ENCODE measurements at regions not wholly inside any gene's neighbourhood (a gene's known extent, or its start where the extent isn't known, plus 50 kb on each side); places are given as distances from the start of the nearest gene placed in this dataset.

- no peaks in the 10 kb centered on the region for H3K4me1 Mint-ChIP-seq (ENCODE audit: low read depth)
- H3K4me3 Mint-ChIP-seq = no peak overlapping the region
- DNase-seq (no peak), ATAC-seq (no peak)
- peaks cover 11% of the 10 kb centered on the region for H3K9me3 Mint-ChIP-seq
- no peaks in the 10 kb centered on the region for H3K36me3 Mint-ChIP-seq (ENCODE audit: insufficient read depth)
- no peaks in the 10 kb centered on the region for H3K27me3 Mint-ChIP-seq (ENCODE audit: low read depth)
These were observed 743.9 kb upstream of the FLRT2 start for GRCh38 chr14:84785996-84786395.

DNA sequence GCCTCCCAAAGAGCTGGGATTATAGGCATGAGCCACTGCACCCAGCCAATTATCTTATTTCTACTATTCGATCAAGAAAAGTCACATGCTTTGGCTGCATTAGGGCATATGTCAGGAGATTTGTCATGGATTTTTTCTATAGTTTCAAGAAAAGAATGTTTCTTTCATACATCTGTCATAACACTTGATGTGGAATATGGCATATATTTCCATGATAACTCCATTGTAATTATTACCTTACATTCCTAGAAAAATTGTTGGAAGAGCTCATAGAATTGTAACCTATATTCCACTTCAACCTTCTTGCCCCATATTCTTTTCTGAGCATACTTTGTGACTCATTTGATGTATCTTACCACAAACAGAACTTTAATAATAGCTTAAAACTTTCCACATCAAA lies 740.9 kb upstream of the FLRT2 start:
- DNase-seq (no peak), ATAC-seq (no peak)
- Mint-ChIP-seq H3K27me3 (ENCODE audit: low read depth) (no peaks in the 10 kb centered on the region), H3K9me3 (peaks cover 20% of the 10 kb centered on the region), H3K36me3 (ENCODE audit: insufficient read depth) (no peaks in the 10 kb centered on the region), H3K4me3 (no peak overlapping the region), H3K4me1 (ENCODE audit: low read depth) (no peaks in the 10 kb centered on the region)

DNA sequence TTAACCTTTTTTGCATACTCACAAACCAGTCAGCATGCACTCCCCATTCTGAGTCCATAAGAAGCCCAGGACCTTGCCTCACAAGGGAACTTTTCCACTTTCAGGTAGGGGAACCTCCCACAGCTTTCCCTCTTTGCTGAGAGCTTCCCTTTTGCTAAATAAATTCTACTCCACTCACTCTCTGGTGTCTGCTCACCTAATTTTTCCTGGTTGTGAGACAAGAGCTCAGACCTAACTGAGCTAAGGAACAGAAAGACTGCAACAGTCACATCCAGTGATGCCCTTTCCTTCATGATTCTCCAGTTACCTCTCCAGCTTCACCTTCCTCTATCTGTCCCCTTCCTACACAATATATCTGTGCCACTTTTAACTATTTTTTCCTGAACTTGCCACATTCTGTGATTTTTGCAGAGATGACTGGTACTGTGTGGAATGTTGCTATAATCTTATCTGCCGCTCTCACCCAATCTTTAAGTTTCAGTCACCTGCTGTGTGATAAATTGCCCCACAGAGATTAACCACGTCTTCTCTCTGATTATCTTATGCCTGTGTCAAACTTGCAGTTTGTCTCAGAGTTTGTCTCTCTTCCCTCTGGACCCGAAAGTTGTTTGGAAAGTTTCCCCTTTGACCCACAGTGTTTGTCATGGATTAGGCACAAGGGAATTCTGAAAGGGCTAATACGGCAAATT lies 737.1 kb upstream of the FLRT2 start:
- ATAC-seq = no peak
- Mint-ChIP-seq H3K9me3 (peaks cover 21% of the 10 kb centered on the region), H3K27me3 (ENCODE audit: low read depth) (no peaks in the 10 kb centered on the region), H3K4me3 (no peak overlapping the region), H3K36me3 (ENCODE audit: insufficient read depth) (no peaks in the 10 kb centered on the region), H3K4me1 (ENCODE audit: low read depth) (no peaks in the 10 kb centered on the region)
- DNase-seq = no peak

GRCh38 chr14:84797326-84797725 lies 732.6 kb upstream of the FLRT2 start:
- Mint-ChIP-seq H3K4me1 (ENCODE audit: low read depth) (no peaks in the 10 kb centered on the region), H3K27me3 (ENCODE audit: low read depth) (no peaks in the 10 kb centered on the region), H3K4me3 (no peak overlapping the region), H3K9me3 (peaks cover 21% of the 10 kb centered on the region), H3K36me3 (ENCODE audit: insufficient read depth) (no peaks in the 10 kb centered on the region)
- DNase-seq = no peak
- no peak for ATAC-seq

- Mint-ChIP-seq H3K4me3 (no peak overlapping the region), H3K36me3 (ENCODE audit: insufficient read depth) (no peaks in the 10 kb centered on the region), H3K9me3 (peaks cover under 1% of the 10 kb centered on the region), H3K4me1 (ENCODE audit: low read depth) (no peaks in the 10 kb centered on the region), H3K27me3 (ENCODE audit: low read depth) (no peaks in the 10 kb centered on the region)
- no peak for ATAC-seq
- no peak for DNase-seq
These were observed 725.5 kb upstream of the FLRT2 start for GRCh38 chr14:84804468-84804867.

DNA sequence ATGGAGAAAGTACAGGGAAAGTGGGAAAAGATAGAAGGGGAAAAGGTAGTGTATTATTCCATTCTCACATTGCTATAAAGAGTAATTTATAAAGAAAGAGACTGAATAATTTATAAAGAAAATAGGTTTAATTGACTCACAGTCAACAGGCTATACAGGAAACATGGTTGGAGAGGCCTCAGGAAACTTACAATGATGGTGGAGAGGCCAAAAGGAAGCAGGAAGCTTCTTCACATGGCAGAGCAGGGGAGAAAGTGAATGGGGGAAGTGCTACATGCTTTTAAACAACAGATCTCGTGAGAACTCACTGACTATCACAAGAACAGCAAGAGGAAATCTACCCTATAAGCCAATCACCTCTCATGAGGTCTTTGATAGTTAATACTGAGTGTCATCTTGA lies 725.0 kb upstream of the FLRT2 start:
- H3K27me3 Mint-ChIP-seq (ENCODE audit: low read depth) = no peaks in the 10 kb centered on the region
- no peak for ATAC-seq
- no peak overlapping the region for H3K4me3 Mint-ChIP-seq
- no peaks in the 10 kb centered on the region for H3K4me1 Mint-ChIP-seq (ENCODE audit: low read depth)
- no peaks in the 10 kb centered on the region for H3K36me3 Mint-ChIP-seq (ENCODE audit: insufficient read depth)
- peaks cover 3% of the 10 kb centered on the region for H3K9me3 Mint-ChIP-seq
- no peak for DNase-seq

DNA sequence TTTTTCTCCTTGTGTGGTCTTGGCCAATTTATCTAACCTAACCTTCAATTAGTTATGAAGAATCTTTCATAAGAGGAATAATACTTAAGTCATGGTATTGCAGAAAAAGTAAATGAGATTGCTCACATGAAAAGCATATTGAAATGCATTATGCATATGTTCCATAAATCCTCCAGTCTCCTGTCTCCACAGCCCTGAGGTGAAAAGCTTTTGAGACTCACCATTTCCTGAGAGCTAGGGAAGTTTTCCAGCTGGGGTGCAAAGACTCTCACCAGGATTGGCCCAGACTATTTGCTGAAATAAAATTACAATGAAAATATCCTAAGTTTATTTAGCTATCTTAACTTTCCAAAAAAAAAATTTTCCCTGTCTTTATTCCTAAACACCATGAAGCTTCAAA lies 723.8 kb upstream of the FLRT2 start:
- Mint-ChIP-seq H3K36me3 (ENCODE audit: insufficient read depth) (no peaks in the 10 kb centered on the region), H3K27me3 (ENCODE audit: low read depth) (no peaks in the 10 kb centered on the region), H3K9me3 (peaks cover 3% of the 10 kb centered on the region), H3K4me3 (no peak overlapping the region), H3K4me1 (ENCODE audit: low read depth) (no peaks in the 10 kb centered on the region)
- no peak for ATAC-seq
- no peak for DNase-seq

GRCh38 chr14:84806622-84807021 lies 723.3 kb upstream of the FLRT2 start:
- no peaks in the 10 kb centered on the region for H3K36me3 Mint-ChIP-seq (ENCODE audit: insufficient read depth)
- no peak for ATAC-seq
- DNase-seq = no peak
- no peaks in the 10 kb centered on the region for H3K4me1 Mint-ChIP-seq (ENCODE audit: low read depth)
- H3K9me3 Mint-ChIP-seq = peaks cover 3% of the 10 kb centered on the region
- no peaks in the 10 kb centered on the region for H3K27me3 Mint-ChIP-seq (ENCODE audit: low read depth)
- no peak overlapping the region for H3K4me3 Mint-ChIP-seq

GRCh38 chr14:84807673-84808072 lies 722.3 kb upstream of the FLRT2 start:
- Mint-ChIP-seq H3K27me3 (ENCODE audit: low read depth) (no peaks in the 10 kb centered on the region), H3K4me1 (ENCODE audit: low read depth) (no peaks in the 10 kb centered on the region), H3K4me3 (no peak overlapping the region), H3K9me3 (peaks cover 3% of the 10 kb centered on the region), H3K36me3 (ENCODE audit: insufficient read depth) (no peaks in the 10 kb centered on the region)
- ATAC-seq (no peak), DNase-seq (no peak)

DNA sequence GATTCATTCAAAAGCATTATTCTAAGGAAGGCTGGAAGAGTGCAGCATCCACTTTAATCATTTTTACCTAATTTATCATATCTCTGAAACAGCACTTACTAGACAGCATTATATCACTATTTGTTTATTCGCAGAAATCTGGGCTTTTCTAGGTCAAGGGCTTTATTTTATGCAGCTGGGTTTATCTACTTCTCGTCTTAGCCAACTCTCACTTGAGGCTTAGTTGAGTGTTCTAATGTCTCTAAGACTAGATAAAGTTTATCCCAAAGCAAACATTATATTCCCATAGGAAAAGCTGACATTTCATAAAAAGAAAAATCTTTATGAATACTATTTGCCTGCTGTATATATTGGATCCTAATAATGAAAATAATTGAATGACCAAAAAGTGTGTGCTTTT lies 720.8 kb upstream of the FLRT2 start:
- H3K36me3 Mint-ChIP-seq (ENCODE audit: insufficient read depth) = no peaks in the 10 kb centered on the region
- H3K4me1 Mint-ChIP-seq (ENCODE audit: low read depth) = no peaks in the 10 kb centered on the region
- ATAC-seq (no peak), DNase-seq (no peak)
- H3K4me3 Mint-ChIP-seq = no peak overlapping the region
- H3K9me3 Mint-ChIP-seq = peaks cover 7% of the 10 kb centered on the region
- no peaks in the 10 kb centered on the region for H3K27me3 Mint-ChIP-seq (ENCODE audit: low read depth)

DNA sequence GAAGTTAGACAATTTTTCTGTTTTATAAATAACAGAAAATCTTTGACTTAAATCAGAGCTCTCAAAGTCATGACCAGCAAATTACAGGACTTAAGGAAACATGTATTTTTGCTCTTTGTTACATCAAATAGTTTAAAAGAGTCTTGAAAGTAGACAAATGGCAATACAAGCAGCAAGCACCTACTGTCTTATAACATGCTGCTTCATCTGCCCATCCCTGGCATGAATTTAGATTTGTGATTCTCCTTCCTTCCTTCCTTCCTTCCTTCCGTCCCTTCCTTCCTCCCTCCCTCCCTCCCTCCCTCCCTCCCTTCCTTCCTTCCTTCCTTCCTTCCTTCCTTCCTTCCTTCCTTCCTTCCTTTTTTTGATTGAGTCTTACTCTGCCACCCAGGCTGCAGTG lies 715.6 kb upstream of the FLRT2 start:
- peaks cover 24% of the 10 kb centered on the region for H3K9me3 Mint-ChIP-seq
- ATAC-seq (no peak), DNase-seq (no peak)
- no peaks in the 10 kb centered on the region for H3K27me3 Mint-ChIP-seq (ENCODE audit: low read depth)
- no peak overlapping the region for H3K4me3 Mint-ChIP-seq
- no peaks in the 10 kb centered on the region for H3K4me1 Mint-ChIP-seq (ENCODE audit: low read depth)
- H3K36me3 Mint-ChIP-seq (ENCODE audit: insufficient read depth) = no peaks in the 10 kb centered on the region

DNA sequence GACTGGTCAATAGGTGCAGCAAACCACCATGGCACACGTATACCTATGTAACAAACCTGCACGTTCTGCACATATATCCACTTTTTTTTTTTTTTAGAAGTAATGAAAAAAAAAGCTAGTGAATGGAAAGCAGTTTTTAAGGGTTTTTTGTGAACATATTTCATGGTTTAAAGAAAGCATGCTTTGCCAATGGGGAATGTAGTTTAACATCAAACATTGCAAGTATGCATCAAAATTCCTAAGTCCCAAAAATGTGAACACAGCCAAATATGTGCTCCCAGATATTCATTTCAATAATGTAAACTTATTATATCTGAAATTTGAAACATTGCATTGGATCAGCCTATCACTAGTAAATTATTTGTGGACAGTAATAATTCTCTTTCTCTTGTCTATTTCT lies 710.4 kb upstream of the FLRT2 start:
- Mint-ChIP-seq H3K9me3 (peaks cover 28% of the 10 kb centered on the region), H3K4me3 (no peak overlapping the region), H3K36me3 (ENCODE audit: insufficient read depth) (no peaks in the 10 kb centered on the region), H3K27me3 (ENCODE audit: low read depth) (no peaks in the 10 kb centered on the region), H3K4me1 (ENCODE audit: low read depth) (no peaks in the 10 kb centered on the region)
- no peak for DNase-seq
- no peak for ATAC-seq

GRCh38 chr14:84825481-84826251 lies 704.3 kb upstream of the FLRT2 start:
- H3K4me1 Mint-ChIP-seq (ENCODE audit: low read depth) = no peaks in the 10 kb centered on the region
- no peak for DNase-seq
- H3K9me3 Mint-ChIP-seq = peaks cover 40% of the 10 kb centered on the region
- ATAC-seq = no peak
- H3K27me3 Mint-ChIP-seq (ENCODE audit: low read depth) = no peaks in the 10 kb centered on the region
- H3K36me3 Mint-ChIP-seq (ENCODE audit: insufficient read depth) = no peaks in the 10 kb centered on the region
- no peak overlapping the region for H3K4me3 Mint-ChIP-seq

DNA sequence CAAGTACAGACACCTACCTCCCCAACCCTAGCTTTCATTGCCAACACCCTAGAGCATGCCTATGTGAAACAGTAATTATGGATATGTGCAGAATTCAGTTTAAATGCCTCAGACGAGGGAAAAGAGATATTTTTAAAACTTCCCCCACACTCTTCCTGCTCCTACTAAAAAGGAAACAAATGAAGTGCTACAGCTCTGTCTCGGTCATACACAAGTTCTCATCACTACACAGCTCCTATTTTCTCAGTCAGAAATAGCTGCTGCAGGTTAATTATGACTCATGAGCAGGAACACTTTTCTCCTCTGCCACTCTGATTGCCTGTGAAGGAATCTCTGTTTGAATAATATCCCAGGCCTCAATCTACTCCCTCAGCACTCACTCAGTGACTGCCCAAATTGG lies 703.6 kb upstream of the FLRT2 start:
- Mint-ChIP-seq H3K4me3 (no peak overlapping the region), H3K4me1 (ENCODE audit: low read depth) (no peaks in the 10 kb centered on the region), H3K9me3 (peaks cover 40% of the 10 kb centered on the region), H3K27me3 (ENCODE audit: low read depth) (no peaks in the 10 kb centered on the region), H3K36me3 (ENCODE audit: insufficient read depth) (no peaks in the 10 kb centered on the region)
- DNase-seq (no peak), ATAC-seq (no peak)

GRCh38 chr14:84850595-84850994 lies 679.3 kb upstream of the FLRT2 start:
- H3K4me3 Mint-ChIP-seq = no peak overlapping the region
- H3K27me3 Mint-ChIP-seq (ENCODE audit: low read depth) = no peaks in the 10 kb centered on the region
- DNase-seq (no peak), ATAC-seq (no peak)
- peaks cover 24% of the 10 kb centered on the region for H3K9me3 Mint-ChIP-seq
- no peaks in the 10 kb centered on the region for H3K4me1 Mint-ChIP-seq (ENCODE audit: low read depth)
- no peaks in the 10 kb centered on the region for H3K36me3 Mint-ChIP-seq (ENCODE audit: insufficient read depth)
